ENCODE measurements at regions not wholly inside any gene's neighbourhood (a gene's known extent, or its start where the extent isn't known, plus 50 kb on each side); places are given as distances from the start of the nearest gene placed in this dataset.
A peak's percentile ranks its signal among the peaks of the same experiment; 100 is the strongest.
"Not testable (repeated sequence)": the region's sequence is repeated elsewhere in the genome, so short reads cannot be mapped to it uniquely, and the experiment has no call there.

- DNase-seq: no peak
Measured at GRCh38 chr2:226467221-226467620, 332.4 kb downstream of the IRS1 start.

GRCh38 chr2:226466589-226466988, 333.0 kb downstream of the IRS1 start:
- DNase-seq: no peak

GRCh38 chr2:226466124-226466523, 333.5 kb downstream of the IRS1 start:
- DNase-seq: no peak

- DNase-seq: no peak
Measured at GRCh38 chr2:226464380-226464779, 335.2 kb downstream of the IRS1 start.

GRCh38 chr2:226463154-226463553, 336.5 kb downstream of the IRS1 start:
- DNase-seq: no peak

GRCh38 chr2:226461981-226462380, 337.6 kb downstream of the IRS1 start:
- no peak for DNase-seq

GRCh38 chr2:226456144-226456543, 343.5 kb downstream of the IRS1 start:
- not testable (repeated sequence) for DNase-seq

- no peak for DNase-seq
Measured at GRCh38 chr2:226452768-226453167, 346.9 kb downstream of the IRS1 start.

- no peak for DNase-seq
Measured at GRCh38 chr2:226451486-226451885, 348.1 kb downstream of the IRS1 start.

- no peak for DNase-seq
Measured at GRCh38 chr2:226450141-226450540, 349.5 kb downstream of the IRS1 start.

- no peak for DNase-seq
Measured at GRCh38 chr2:226447338-226448300, 352.0 kb downstream of the IRS1 start.

- no peak for DNase-seq
Measured at GRCh38 chr2:226446406-226447001, 353.1 kb downstream of the IRS1 start.

- no peak for DNase-seq
Measured at GRCh38 chr2:226445216-226445861, 354.3 kb downstream of the IRS1 start.

- DNase-seq: no peak
Measured at GRCh38 chr2:226443112-226443511, 356.5 kb downstream of the IRS1 start.

- no peak for DNase-seq
Measured at GRCh38 chr2:226440127-226440918, 359.3 kb downstream of the IRS1 start.

- DNase-seq: peak; percentile 20 to 62
Measured at GRCh38 chr2:226439337-226439736, 360.3 kb downstream of the IRS1 start.

- DNase-seq: no peak
Measured at GRCh38 chr2:226435146-226435545, 364.5 kb downstream of the IRS1 start.

- DNase-seq: no peak
Measured at GRCh38 chr2:226434702-226435101, 364.9 kb downstream of the IRS1 start.

- no peak for DNase-seq
Measured at GRCh38 chr2:226431288-226431948, 368.2 kb downstream of the IRS1 start.

GRCh38 chr2:226429476-226429875, 370.1 kb downstream of the IRS1 start:
- no peak for DNase-seq

- DNase-seq: no peak
Measured at GRCh38 chr2:226427538-226428307, 371.9 kb downstream of the IRS1 start.
